AG09319 (cell line): ENCODE measurements at regions not wholly inside any gene's neighbourhood (a gene's known extent, or its start where the extent isn't known, plus 50 kb on each side); places are given as distances from the start of the nearest gene placed in this dataset.

Experiments
- DNase-seq: peaks from one replicate; pipeline ENCODE4 v3.0.0-alpha.2; 2010; ENCODE audit warnings: low read depth; ENCODE audit errors: extremely low read depth
- TF ChIP-seq, protein P1 (sequence below): IDR thresholded peaks from 2 replicates; pipeline ENCODE4 v1.5.1; 2011; ENCODE audit warnings: low read depth, mild to moderate bottlenecking, inconsistent platforms, low read length, moderate library complexity

DNA sequence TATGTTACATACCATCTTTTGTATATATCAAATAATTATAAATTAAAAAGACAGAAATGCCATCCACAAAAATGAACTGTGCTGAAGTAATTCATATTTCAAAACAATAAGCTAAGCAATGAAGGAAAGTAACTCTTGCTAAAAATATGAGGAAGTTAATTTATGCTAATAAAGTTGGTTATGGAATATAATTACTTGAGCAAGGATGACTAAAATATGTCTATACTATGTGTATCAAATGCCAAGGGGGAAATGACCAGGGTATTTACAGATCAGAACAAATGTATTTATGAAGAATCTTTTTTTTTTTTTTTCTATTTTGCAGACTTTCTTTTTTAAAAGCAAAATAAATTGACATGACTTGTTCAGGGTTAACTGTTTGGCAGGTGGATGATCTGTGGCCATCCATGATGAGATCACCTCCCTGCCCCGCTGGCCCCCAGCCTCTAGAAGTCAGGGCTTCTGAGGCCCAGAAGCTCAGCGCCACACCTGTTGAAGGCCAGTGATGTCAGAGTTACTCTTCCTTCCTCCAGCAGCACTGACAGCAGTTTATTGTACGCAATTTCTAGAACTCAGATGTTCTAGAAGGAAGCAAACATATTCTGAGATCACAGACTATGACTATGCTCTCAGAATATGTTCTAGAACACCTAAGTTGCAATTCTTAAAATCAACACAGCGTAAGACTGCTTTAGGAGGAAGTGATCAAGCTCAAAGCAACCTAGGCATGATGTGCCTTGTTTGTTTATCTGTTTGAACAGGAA is 196.1 kb upstream of the KLF14 start:
- TF ChIP-seq, protein P1, sequence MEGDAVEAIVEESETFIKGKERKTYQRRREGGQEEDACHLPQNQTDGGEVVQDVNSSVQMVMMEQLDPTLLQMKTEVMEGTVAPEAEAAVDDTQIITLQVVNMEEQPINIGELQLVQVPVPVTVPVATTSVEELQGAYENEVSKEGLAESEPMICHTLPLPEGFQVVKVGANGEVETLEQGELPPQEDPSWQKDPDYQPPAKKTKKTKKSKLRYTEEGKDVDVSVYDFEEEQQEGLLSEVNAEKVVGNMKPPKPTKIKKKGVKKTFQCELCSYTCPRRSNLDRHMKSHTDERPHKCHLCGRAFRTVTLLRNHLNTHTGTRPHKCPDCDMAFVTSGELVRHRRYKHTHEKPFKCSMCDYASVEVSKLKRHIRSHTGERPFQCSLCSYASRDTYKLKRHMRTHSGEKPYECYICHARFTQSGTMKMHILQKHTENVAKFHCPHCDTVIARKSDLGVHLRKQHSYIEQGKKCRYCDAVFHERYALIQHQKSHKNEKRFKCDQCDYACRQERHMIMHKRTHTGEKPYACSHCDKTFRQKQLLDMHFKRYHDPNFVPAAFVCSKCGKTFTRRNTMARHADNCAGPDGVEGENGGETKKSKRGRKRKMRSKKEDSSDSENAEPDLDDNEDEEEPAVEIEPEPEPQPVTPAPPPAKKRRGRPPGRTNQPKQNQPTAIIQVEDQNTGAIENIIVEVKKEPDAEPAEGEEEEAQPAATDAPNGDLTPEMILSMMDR = no peak
- DNase-seq = no peak

DNA sequence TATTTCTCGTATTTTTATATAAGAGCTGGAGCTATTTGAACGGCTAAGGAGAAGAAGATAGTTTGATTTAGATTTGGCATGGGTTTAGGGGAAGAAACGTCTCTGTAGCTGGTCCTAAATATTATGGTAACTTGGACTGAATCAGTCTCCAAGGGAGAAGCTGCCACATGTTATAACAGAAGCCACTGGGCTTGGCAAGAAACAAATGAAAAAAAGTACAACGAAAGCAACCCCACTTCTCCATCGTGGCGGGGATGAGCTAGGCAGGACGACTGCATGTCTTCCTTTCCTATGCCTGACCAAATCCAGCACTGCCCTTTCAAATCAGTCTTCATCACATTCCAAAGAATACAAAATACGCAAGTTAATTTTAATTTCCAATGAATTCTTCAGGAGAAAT is 196.7 kb upstream of the KLF14 start:
- no peak for DNase-seq
- TF ChIP-seq, protein P1 = no peak

- no peak for DNase-seq
- TF ChIP-seq, protein P1 = no peak
Measured at GRCh38 chr7:130931423-130931822, 197.4 kb upstream of the KLF14 start.

DNA sequence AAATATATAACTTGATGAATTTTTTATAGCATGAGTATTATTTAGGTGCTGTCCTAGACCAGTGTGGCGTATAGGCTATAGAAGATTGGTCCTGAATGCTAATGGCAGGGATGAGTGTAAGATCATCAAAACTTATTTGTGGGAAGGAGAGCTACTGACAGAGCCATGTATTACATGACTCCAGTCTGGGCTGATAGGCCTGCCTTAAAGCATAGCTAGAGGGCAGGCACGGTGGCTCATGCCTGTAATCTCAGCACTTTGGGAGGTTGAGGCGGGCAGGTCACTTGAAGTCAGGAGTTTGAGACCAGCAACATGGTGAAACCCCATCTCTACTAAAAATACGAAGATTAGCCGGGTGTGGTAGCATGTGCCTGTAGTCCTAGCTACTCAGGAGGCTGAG is 198.1 kb upstream of the KLF14 start:
- TF ChIP-seq, protein P1 = no peak
- no peak for DNase-seq

- DNase-seq = no peak
- TF ChIP-seq, protein P1 = no peak
Measured at GRCh38 chr7:130932667-130933432, 198.8 kb upstream of the KLF14 start.

DNA sequence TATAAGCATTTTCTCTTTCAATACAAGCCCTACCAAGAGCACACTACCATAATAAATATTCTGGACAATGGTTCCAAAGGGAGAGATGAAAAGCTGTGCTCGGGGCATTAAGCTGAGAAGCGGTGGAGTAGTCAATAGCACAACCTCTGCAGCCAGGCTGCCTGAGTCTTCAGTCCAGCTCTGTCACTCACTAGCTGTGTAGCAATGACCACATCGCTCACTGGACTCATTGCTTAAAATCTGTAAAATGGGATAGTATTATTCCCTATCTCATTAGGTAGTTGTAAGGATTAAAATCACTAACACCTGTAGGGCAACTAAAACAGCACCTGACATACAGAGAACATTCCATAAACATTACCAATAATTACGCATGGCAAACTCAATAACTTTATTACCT is 199.9 kb upstream of the KLF14 start:
- TF ChIP-seq, protein P1 = no peak
- DNase-seq = no peak

- no peak for DNase-seq
- TF ChIP-seq, protein P1 = no peak
Measured at GRCh38 chr7:130935564-130936157, 201.7 kb upstream of the KLF14 start.
